K562 (cell line): ENCODE measurements at regions not wholly inside any gene's neighbourhood (a gene's known extent, or its start where the extent isn't known, plus 50 kb on each side); places are given as distances from the start of the nearest gene placed in this dataset.

Experiments used
- FUS ChIP-seq: fragments of 200-400 bp; formaldehyde crosslinking; optimal IDR thresholded peaks from 2 replicates; pipeline ENCODE3; 2017; ENCODE audit warnings: low read depth, low read length
- MEF2A ChIP-seq: IDR thresholded peaks from 2 replicates; pipeline ENCODE4 v1.6.1; 2011; ENCODE audit warnings: low read depth, mild to moderate bottlenecking, low read length, moderate library complexity; ENCODE audit not compliant: control insufficient read depth
- NFE2 ChIP-seq: IDR thresholded peaks from 2 replicates; pipeline ENCODE4 v1.6.1; 2014; ENCODE audit warnings: antibody characterized with exemption, low read depth
- YY1 ChIP-seq, 3 experiments: IDR thresholded peaks; 2 replicates each; pipeline ENCODE4 v1.6.1; 2011; ENCODE audit warnings: low read length in 2 of 3, mild to moderate bottlenecking in 2 of 3, moderate library complexity in 2 of 3, borderline replicate concordance in 1 of 3, control low read depth in 1 of 3, low read depth in 1 of 3; ENCODE audit not compliant: insufficient read depth in 3 of 3, insufficient replicate concordance in 2 of 3, control insufficient read depth in 1 of 3, insufficient read length in 1 of 3; ENCODE audit errors: extremely low read depth in 1 of 3
- ZBTB7A ChIP-seq: IDR thresholded peaks from 2 replicates; pipeline ENCODE4 v1.6.1; 2011; ENCODE audit warnings: low read depth, mild to moderate bottlenecking, low read length, moderate library complexity, borderline replicate concordance; ENCODE audit not compliant: control insufficient read depth
- TF ChIP-seq, protein P1 (sequence below): fragments of 450-650 bp; IDR thresholded peaks from 2 replicates; pipeline ENCODE4 v1.6.1; 2016; ENCODE audit warnings: low read depth
- TF ChIP-seq, protein P2 (sequence below), 2 experiments: fragments of 450-650 bp in 1 of 2; sonication (generic) in 1 of 2; formaldehyde crosslinking; conservative IDR thresholded peaks; 2 replicates each; pipeline versions ENCODE4 v1.4.0 to v1.8.1; 2020 to 2022; ENCODE audit warnings: mild to moderate bottlenecking in 1 of 2, missing genetic modification reagents in 1 of 2

DNA sequence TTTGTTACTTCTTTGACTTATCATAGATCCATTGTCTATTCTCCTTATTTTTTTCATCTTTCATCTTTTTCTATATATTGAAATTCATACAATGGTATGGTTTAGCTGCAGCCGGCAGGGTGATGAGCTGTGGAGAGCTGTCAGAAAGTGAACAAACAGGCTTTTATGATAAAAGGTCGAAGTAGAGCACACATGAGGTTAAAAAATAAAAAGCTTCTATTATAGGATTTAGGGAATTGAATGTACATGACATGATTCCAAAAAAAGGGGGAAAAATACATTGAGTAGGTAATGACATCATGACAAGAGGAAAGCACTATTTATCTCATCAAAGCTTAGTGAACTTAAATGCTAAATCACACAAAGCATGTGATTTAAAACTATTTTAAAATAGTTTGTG is 884.8 kb downstream of the METTL15 start (continued):
- TF ChIP-seq, protein P1, sequence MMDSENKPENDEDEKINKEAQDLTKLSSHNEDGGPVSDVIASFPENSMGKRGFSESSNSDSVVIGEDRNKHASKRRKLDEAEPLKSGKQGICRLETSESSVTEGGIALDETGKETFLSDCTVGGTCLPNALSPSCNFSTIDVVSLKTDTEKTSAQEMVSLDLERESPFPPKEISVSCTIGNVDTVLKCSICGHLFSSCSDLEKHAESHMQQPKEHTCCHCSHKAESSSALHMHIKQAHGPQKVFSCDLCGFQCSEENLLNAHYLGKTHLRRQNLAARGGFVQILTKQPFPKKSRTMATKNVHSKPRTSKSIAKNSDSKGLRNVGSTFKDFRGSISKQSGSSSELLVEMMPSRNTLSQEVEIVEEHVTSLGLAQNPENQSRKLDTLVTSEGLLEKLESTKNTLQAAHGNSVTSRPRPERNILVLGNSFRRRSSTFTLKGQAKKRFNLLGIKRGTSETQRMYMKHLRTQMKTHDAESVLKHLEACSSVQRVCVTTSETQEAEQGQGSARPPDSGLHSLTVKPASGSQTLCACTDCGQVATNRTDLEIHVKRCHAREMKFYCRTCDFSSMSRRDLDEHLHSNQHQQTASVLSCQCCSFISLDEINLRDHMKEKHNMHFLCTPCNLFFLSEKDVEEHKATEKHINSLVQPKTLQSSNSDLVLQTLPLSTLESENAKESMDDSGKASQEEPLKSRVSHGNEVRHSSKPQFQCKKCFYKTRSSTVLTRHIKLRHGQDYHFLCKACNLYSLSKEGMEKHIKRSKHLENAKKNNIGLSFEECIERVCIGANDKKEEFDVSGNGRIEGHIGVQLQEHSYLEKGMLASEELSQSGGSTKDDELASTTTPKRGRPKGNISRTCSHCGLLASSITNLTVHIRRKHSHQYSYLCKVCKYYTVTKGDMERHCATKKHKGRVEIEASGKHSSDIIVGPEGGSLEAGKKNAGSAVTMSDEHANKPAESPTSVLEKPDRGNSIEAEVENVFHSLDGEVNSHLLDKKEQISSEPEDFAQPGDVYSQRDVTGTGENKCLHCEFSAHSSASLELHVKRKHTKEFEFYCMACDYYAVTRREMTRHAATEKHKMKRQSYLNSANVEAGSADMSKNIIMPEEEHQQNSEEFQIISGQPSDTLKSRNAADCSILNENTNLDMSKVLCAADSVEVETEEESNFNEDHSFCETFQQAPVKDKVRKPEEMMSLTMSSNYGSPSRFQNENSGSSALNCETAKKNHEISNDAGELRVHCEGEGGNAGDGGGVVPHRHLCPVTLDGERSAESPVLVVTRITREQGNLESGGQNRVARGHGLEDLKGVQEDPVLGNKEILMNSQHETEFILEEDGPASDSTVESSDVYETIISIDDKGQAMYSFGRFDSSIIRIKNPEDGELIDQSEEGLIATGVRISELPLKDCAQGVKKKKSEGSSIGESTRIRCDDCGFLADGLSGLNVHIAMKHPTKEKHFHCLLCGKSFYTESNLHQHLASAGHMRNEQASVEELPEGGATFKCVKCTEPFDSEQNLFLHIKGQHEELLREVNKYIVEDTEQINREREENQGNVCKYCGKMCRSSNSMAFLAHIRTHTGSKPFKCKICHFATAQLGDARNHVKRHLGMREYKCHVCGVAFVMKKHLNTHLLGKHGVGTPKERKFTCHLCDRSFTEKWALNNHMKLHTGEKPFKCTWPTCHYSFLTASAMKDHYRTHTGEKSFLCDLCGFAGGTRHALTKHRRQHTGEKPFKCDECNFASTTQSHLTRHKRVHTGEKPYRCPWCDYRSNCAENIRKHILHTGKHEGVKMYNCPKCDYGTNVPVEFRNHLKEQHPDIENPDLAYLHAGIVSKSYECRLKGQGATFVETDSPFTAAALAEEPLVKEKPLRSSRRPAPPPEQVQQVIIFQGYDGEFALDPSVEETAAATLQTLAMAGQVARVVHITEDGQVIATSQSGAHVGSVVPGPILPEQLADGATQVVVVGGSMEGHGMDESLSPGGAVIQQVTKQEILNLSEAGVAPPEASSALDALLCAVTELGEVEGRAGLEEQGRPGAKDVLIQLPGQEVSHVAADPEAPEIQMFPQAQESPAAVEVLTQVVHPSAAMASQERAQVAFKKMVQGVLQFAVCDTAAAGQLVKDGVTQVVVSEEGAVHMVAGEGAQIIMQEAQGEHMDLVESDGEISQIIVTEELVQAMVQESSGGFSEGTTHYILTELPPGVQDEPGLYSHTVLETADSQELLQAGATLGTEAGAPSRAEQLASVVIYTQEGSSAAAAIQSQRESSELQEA = no peak
- TF ChIP-seq ZBTB7A (no peak), FUS (no peak), NFE2 (no peak), YY1 (IDR thresholded peaks at IDR 0.05; ENCODE audit: borderline replicate concordance in 1 of 3, control insufficient read depth in 1 of 3, extremely low read depth in 1 of 3, insufficient read depth in 3 of 3, insufficient read length in 1 of 3, insufficient replicate concordance in 2 of 3, low read depth in 1 of 3, low read length in 2 of 3) (no peak), MEF2A (no peak)
- TF ChIP-seq, protein P2, sequence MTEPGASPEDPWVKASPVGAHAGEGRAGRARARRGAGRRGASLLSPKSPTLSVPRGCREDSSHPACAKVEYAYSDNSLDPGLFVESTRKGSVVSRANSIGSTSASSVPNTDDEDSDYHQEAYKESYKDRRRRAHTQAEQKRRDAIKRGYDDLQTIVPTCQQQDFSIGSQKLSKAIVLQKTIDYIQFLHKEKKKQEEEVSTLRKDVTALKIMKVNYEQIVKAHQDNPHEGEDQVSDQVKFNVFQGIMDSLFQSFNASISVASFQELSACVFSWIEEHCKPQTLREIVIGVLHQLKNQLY (CRISPR knock-in tag; conservative IDR thresholded peaks at IDR 0.05) = no peak
